ENCODE measurements at regions not wholly inside any gene's neighbourhood (a gene's known extent, or its start where the extent isn't known, plus 50 kb on each side); places are given as distances from the start of the nearest gene placed in this dataset.

DNA sequence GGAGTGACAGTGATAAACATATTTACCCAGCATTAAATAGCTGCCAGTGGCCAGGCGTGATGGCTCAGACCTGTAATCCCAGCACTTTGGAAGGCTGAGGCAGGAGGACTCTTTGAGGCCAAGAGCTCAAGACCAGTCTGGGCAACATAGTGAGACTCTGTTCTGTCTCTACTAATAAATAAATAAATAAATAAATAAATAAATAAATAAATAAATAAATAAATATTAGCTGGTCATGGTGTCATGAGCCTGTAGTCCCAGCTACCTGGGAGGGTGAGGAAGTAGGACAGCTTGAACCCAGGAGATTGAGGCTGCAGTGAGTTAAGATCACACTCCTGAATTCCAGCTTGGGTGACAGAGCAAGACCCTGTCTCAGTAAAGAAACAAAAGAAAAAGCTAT lies 384.0 kb upstream of the ADARB2 start:
- no peak for DNase-seq
- Histone ChIP-seq H3K36me3 (ENCODE audit: low read depth, missing control alignments) (no peaks in the 10 kb centered on the region), H3K27me3 (no peaks in the 10 kb centered on the region), H3K9me3 (no peaks in the 10 kb centered on the region), H3K4me3 (no peak overlapping the region), H3K27ac (no peak overlapping the region), H3K4me1 (no peaks in the 10 kb centered on the region)
- intact Hi-C loops (cut with DNase I; ENCODE audit: low total_unique reads): no loop called here
- 61 to 81% methylated on average over 1 of the region's 1 CpG for WGBS, 2 donors
- TF ChIP-seq, protein P1, sequence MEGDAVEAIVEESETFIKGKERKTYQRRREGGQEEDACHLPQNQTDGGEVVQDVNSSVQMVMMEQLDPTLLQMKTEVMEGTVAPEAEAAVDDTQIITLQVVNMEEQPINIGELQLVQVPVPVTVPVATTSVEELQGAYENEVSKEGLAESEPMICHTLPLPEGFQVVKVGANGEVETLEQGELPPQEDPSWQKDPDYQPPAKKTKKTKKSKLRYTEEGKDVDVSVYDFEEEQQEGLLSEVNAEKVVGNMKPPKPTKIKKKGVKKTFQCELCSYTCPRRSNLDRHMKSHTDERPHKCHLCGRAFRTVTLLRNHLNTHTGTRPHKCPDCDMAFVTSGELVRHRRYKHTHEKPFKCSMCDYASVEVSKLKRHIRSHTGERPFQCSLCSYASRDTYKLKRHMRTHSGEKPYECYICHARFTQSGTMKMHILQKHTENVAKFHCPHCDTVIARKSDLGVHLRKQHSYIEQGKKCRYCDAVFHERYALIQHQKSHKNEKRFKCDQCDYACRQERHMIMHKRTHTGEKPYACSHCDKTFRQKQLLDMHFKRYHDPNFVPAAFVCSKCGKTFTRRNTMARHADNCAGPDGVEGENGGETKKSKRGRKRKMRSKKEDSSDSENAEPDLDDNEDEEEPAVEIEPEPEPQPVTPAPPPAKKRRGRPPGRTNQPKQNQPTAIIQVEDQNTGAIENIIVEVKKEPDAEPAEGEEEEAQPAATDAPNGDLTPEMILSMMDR (IDR thresholded peaks at IDR 0.05): no peak
- no peak for TF ChIP-seq POLR2A (IDR thresholded peaks at IDR 0.05)

DNA sequence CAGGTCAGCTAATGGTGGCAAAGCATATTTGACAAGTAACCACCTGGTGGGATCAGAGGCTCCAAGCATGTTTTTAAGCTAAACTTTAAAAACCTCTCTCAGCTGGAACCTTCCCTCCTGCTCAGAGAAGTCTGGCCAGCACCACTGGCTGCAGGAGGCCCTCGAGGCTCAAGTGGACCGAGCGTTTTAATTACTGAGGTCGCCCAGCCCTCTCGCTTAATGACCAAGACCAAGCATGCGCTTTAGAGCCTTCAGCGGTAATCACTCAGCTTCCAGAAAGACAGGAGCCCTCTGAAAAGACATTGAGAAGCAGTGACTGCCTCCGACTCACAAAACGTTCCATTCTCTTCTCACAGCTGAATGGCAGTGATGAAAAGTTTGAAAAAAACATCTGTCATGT lies 383.4 kb upstream of the ADARB2 start:
- Histone ChIP-seq H3K27ac (no peak overlapping the region), H3K27me3 (no peaks in the 10 kb centered on the region), H3K4me3 (no peak overlapping the region), H3K4me1 (no peaks in the 10 kb centered on the region), H3K36me3 (ENCODE audit: low read depth, missing control alignments) (no peaks in the 10 kb centered on the region), H3K9me3 (no peaks in the 10 kb centered on the region)
- 25 to 52% methylated on average over 6 to 9 of the region's 9 CpGs for WGBS, 2 donors
- intact Hi-C loops (cut with DNase I; ENCODE audit: low total_unique reads): no loop called here
- TF ChIP-seq, protein P1 (IDR thresholded peaks at IDR 0.05): no peak
- TF ChIP-seq POLR2A (IDR thresholded peaks at IDR 0.05): no peak
- DNase-seq: no peak

- intact Hi-C loops (cut with DNase I; ENCODE audit: low total_unique reads): no loop called here
- TF ChIP-seq, protein P1 (IDR thresholded peaks at IDR 0.05): no peak
- TF ChIP-seq POLR2A (IDR thresholded peaks at IDR 0.05): no peak
- no peak for DNase-seq
- H3K4me3 ChIP-seq: no peak overlapping the region
- H3K36me3 ChIP-seq (ENCODE audit: low read depth, missing control alignments): no peaks in the 10 kb centered on the region
- 54 to 57% methylated on average over 6 of the region's 6 CpGs for WGBS, 2 donors
- no peak overlapping the region for H3K27ac ChIP-seq
- no peaks in the 10 kb centered on the region for H3K27me3 ChIP-seq
- no peaks in the 10 kb centered on the region for H3K4me1 ChIP-seq
- no peaks in the 10 kb centered on the region for H3K9me3 ChIP-seq
These were observed 382.0 kb upstream of the ADARB2 start for GRCh38 chr10:2119316-2119715.

DNA sequence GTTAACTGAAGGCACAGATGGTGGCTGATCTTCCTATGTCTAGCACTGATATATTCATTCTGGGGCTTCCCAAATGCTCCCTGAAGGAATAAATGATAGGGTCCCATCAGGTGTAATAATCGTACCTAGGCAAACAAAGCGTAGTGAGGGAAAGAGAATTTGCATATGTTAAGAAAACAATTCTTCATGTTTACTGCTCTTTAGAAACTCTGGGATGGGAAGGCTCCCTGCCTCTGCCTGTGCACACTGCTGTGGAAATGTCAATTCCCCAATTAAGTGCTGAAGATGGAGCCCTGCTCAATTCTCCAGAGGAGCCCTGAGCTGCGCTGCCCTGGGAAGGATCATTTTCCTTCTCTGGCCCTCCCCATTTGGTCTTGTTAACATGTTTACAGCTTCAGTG lies 380.9 kb upstream of the ADARB2 start:
- H3K36me3 ChIP-seq (ENCODE audit: low read depth, missing control alignments): no peaks in the 10 kb centered on the region
- H3K27ac ChIP-seq: no peak overlapping the region
- TF ChIP-seq, protein P1 (IDR thresholded peaks at IDR 0.05): no peak
- no peak for TF ChIP-seq POLR2A (IDR thresholded peaks at IDR 0.05)
- 92 to 94% methylated on average over 3 of the region's 3 CpGs for WGBS, 2 donors
- intact Hi-C loops (cut with DNase I; ENCODE audit: low total_unique reads): no loop called here
- no peaks in the 10 kb centered on the region for H3K27me3 ChIP-seq
- DNase-seq: no peak
- H3K4me3 ChIP-seq: no peak overlapping the region
- H3K4me1 ChIP-seq: no peaks in the 10 kb centered on the region
- no peaks in the 10 kb centered on the region for H3K9me3 ChIP-seq

DNA sequence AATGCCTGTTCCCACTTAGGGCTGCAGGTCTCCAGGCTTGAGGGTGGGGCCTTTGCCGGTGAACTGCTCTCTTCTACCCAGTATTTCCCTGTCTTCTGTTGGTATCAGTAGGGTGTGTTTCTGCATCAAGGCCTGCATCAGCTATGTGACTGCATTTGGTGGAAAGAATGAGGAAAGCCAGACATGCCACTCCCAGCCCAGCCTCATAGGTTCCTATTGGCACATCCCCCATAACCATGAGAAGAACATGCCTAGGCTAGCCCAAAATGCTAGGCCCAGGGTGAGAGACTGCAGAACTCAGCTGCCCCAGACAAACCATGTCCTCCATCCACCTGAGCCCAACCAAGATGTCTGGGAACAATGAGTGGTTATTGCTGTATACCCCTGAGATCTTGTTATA lies 380.3 kb upstream of the ADARB2 start:
- WGBS, 2 donors: 88 to 100% methylated on average over 1 of the region's 1 CpG
- H3K4me3 ChIP-seq: no peak overlapping the region
- DNase-seq: no peak
- no peaks in the 10 kb centered on the region for H3K27me3 ChIP-seq
- TF ChIP-seq, protein P1 (IDR thresholded peaks at IDR 0.05): no peak
- TF ChIP-seq POLR2A (IDR thresholded peaks at IDR 0.05): no peak
- no peaks in the 10 kb centered on the region for H3K4me1 ChIP-seq
- intact Hi-C loops (cut with DNase I; ENCODE audit: low total_unique reads): no loop called here
- no peaks in the 10 kb centered on the region for H3K9me3 ChIP-seq
- H3K36me3 ChIP-seq (ENCODE audit: low read depth, missing control alignments): no peaks in the 10 kb centered on the region
- no peak overlapping the region for H3K27ac ChIP-seq
